Brain microvascular endothelial cell (primary cell): ENCODE measurements at regions not wholly inside any gene's neighbourhood (a gene's known extent, or its start where the extent isn't known, plus 50 kb on each side); places are given as distances from the start of the nearest gene placed in this dataset.
"Not testable (repeated sequence)": the region's sequence is repeated elsewhere in the genome, so short reads cannot be mapped to it uniquely, and the experiment has no call there.

ENCODE experiments used
- DNase-seq: peaks from one replicate; pipeline ENCODE4 v3.0.0-alpha.2; 2020
- H3K27ac ChIP-seq: fragments of 250-450 bp; sonication (Bioruptor Pico); 2 replicates; pipeline ENCODE4 v1.5.1; 2020; ENCODE audit warnings: mild to moderate bottlenecking, moderate library complexity
- H3K27me3 ChIP-seq: fragments of 250-450 bp; sonication (Bioruptor Pico); replicated peaks from 2 replicates; pipeline ENCODE4 v1.5.1; 2020; ENCODE audit warnings: mild to moderate bottlenecking
- H3K36me3 ChIP-seq: fragments of 250-450 bp; sonication (Bioruptor Pico); replicated peaks from 2 replicates; pipeline ENCODE4 v1.5.1; 2020; ENCODE audit warnings: mild to moderate bottlenecking
- H3K4me3 ChIP-seq: 2 replicates; pipeline ENCODE4 v1.5.1; 2011; ENCODE audit warnings: low read depth, mild to moderate bottlenecking, control low read depth, low read length, moderate library complexity
- CTCF ChIP-seq: IDR thresholded peaks from 2 replicates; pipeline ENCODE4 v1.5.1; 2011; ENCODE audit warnings: low read depth, mild to moderate bottlenecking, moderate library complexity, low read length, control low read depth, inconsistent platforms; ENCODE audit errors: missing control alignments
- in situ Hi-C: cut with HindIII; loops from 2 replicates; pipeline ENCODE4 v1.10.0; 2017; ENCODE audit warnings: low sequenced_read_pairs, low pct_ligation_motif_present

GRCh38 chr2:240238201-240238600 lies 97.7 kb upstream of the OTOS start:
- Histone ChIP-seq H3K4me3 (no peak overlapping the region), H3K36me3 (no peaks in the 10 kb centered on the region), H3K27ac (no peak overlapping the region), H3K27me3 (no peaks in the 10 kb centered on the region)
- no peak for TF ChIP-seq CTCF
- in situ Hi-C loops: loop anchor here (10.0 kb wide), 1 partner anchor 197 kb away; the partner anchor contains the start of gene GPC1
- DNase-seq: no peak

- DNase-seq: no peak
- TF ChIP-seq CTCF: no peak
- no peak overlapping the region for H3K27ac ChIP-seq
- in situ Hi-C loops: loop anchor here (10.0 kb wide), 1 partner anchor 196 kb away; the partner anchor contains the start of gene GPC1
- H3K27me3 ChIP-seq: no peaks in the 10 kb centered on the region
- no peaks in the 10 kb centered on the region for H3K36me3 ChIP-seq
- no peak overlapping the region for H3K4me3 ChIP-seq
Measured at GRCh38 chr2:240238786-240239185, 98.3 kb upstream of the OTOS start.

- in situ Hi-C loops: loop anchor here (10.0 kb wide), 1 partner anchor 195 kb away; the partner anchor contains the start of gene GPC1
- H3K36me3 ChIP-seq: no peaks in the 10 kb centered on the region
- no peak for DNase-seq
- no peak overlapping the region for H3K27ac ChIP-seq
- no peaks in the 10 kb centered on the region for H3K27me3 ChIP-seq
- no peak for TF ChIP-seq CTCF
- no peak overlapping the region for H3K4me3 ChIP-seq
Measured at GRCh38 chr2:240239325-240239724, 98.9 kb upstream of the OTOS start.

- H3K4me3 ChIP-seq: no peak overlapping the region
- in situ Hi-C loops: no loop called here
- H3K36me3 ChIP-seq: no peaks in the 10 kb centered on the region
- TF ChIP-seq CTCF: no peak
- no peak for DNase-seq
- H3K27ac ChIP-seq: no peak overlapping the region
- no peaks in the 10 kb centered on the region for H3K27me3 ChIP-seq
Measured at GRCh38 chr2:240240017-240240734, 99.7 kb upstream of the OTOS start.

- no peak overlapping the region for H3K27ac ChIP-seq
- in situ Hi-C loops: no loop called here
- TF ChIP-seq CTCF: no peak
- DNase-seq: no peak
- H3K4me3 ChIP-seq: no peak overlapping the region
- no peaks in the 10 kb centered on the region for H3K27me3 ChIP-seq
- H3K36me3 ChIP-seq: no peaks in the 10 kb centered on the region
Measured at GRCh38 chr2:240240781-240241180, 100.3 kb upstream of the OTOS start.

- no peak for DNase-seq
- TF ChIP-seq CTCF: no peak
- Histone ChIP-seq H3K4me3 (no peak overlapping the region), H3K27ac (no peak overlapping the region), H3K36me3 (no peaks in the 10 kb centered on the region), H3K27me3 (no peaks in the 10 kb centered on the region)
- in situ Hi-C loops: no loop called here
Measured at GRCh38 chr2:240241572-240241971, 101.1 kb upstream of the OTOS start.

- in situ Hi-C loops, H3K27me3 ChIP-seq, H3K4me3 ChIP-seq, DNase-seq, H3K36me3 ChIP-seq, H3K27ac ChIP-seq: not testable (repeated sequence)
Measured at GRCh38 chr2:240243049-240243448, 102.6 kb upstream of the OTOS start.
